Anterior cingulate cortex (tissue), 58 donors: ENCODE measurements at regions not wholly inside any gene's neighbourhood (a gene's known extent, or its start where the extent isn't known, plus 50 kb on each side); places are given as distances from the start of the nearest gene placed in this dataset.
A peak's percentile ranks its signal among the peaks of the same experiment; 100 is the strongest.
"Not testable (repeated sequence)": the region's sequence is repeated elsewhere in the genome, so short reads cannot be mapped to it uniquely, and the experiment has no call there.

Experiments used
- DNase-seq, 58 donors: peaks; one replicate each; lab custom pipeline; 2025; lab: John Stamatoyannopoulos, UW

DNA sequence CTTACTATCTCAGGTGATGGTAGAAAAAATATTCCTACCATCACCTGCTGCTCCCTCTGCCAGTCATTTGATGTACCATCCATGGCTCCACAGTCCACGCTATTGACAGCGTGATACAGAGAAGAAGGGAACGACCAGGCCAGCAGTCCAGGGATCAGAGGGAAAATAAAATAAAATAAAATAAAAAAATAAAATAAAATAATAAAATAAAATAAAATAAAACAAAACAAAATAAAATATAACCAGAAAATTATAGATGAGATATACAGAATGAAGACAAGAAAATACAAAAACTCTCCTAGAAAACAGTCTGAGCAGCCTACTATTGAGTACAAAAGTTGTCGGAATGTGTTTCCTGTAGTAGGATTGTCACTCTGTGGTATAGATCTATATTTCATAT is 619.4 kb upstream of the TMPRSS15 start:
- no peak for DNase-seq

DNA sequence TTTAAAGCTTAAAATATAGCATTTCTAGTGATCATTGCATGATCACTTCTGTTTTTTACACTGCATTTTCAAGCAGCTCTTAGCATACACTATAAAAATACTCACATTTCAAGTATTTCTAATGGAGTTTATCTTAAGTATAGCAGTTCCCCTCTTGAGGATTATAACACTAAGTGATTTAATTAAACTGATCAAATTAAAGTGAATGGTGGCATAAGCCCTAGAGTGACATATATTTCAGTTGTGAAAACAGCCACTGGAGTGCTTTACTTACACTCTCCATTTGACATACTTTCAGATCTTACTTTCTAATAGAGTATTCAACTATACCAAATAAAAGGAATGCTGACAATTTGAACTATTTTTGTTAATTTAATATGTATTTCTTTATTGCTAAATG is 623.3 kb upstream of the TMPRSS15 start:
- no peak for DNase-seq

DNA sequence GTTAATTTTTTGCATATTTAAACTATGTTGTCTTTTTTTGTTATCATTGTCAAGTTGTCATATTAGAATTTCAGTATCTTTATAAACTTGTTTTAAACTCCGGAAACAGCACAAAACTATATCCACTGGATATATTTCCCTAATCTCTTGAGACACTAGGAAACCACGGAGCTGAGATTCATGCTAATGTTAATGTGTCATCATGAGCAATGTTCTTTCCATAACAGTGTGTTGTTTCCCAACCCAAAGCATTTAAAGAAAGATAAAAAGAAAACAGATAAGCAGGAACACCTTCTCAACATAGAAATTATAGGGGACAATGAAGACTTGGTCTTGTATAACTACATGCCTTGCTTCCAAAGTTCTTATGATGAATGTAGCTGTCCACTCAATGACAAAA is 626.2 kb upstream of the TMPRSS15 start:
- no peak for DNase-seq

DNA sequence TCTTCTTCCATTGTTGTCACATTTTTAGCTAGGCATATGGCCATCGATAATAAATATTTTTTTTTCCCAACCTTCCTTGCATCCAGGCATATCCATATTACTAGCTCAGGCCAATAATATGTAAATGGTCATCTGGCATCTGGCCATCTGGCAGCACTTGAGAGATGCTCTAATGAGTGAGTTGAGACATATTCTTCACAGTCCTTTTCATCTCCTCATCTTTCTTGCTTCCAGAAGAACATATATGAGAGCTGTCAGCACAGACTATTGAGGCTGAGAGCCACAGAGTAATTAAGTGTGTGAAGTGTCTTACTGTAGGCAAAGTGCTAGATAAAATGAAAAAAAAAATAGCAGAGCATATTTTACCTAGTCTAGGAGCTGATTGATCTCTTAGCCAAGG is 628.4 kb upstream of the TMPRSS15 start:
- DNase-seq = no peak

DNA sequence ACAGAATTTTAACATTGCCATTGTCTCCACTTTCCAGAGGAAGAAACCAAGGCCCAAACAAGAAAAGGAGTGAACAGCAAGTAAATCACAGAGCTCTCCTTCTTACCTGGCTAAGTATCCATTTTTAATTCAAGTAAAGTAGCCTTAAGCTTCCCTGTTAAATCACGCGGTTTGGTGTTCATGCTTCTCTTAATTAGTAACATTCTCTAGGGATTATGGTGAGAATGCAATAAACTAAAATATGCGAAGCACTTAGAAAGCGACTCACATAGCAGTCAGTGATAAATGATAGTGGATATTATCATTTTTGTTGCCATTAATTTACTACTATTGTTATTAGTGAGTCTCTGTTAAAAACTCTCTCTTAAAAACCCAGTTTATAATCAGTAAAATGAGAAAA is 630.5 kb upstream of the TMPRSS15 start:
- no peak for DNase-seq

DNA sequence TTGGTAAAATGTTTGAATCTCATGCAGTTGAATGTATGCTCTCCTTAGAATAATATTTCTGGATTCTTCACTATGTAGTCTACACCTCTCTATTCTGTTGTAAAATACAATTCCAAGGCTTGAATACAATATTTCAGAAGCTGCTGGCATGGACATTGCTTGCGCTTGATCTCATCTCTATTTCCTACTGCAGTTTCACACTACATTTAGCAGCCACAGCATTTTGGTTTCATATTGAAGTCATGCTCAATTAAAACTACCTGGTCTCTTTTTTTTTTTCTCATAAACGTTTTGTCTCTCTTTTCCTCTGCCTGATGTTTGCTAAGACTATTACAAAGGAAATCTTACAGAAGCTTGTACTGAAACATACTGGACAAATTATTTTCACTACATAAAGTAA is 631.0 kb upstream of the TMPRSS15 start:
- DNase-seq = no peak

DNA sequence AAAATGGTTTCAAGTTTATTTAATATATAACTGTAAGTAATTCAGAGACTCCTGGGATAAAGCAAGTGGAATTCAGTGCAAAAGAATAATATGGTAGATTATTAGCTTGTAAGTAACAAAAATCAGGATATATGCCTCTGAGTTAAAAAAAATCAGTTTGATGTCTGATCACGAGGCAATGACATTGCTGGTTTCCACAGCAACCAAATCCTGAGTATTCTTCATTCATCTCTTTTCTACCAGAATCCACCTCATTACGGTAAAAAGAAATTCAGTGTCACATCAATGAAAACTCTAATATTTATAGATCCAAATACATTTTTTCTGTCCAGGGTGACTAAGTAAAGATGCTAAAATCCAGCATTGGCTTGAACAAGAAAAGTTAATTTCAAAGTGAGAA is 642.3 kb upstream of the TMPRSS15 start:
- no peak for DNase-seq

DNA sequence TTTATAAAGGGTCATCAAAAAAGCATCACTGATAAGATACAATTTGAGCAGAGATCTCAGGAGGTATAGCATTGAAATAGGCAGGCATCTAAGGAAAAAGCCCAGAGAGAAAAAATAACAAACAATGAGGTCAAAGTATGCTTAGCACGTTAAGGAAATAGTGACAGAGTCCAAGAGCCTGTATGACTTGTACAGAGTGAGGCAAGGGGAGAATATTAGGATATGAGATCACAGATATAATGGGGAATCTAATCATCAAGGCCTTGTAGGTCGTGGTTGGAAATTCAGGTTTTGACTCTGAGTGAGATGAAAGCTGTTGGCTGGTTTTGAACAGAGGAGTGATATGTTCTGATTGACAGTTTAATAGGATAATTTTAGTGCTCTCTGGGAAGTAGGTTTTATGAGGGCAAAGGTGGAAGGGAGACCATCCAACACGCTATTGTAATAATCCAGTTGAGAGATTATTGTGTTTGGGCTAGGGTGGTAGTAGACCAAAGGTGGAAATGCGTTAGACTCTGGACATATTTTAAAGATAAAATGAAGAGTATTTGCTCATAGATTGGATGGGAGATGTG is 644.6 kb upstream of the TMPRSS15 start:
- no peak for DNase-seq

DNA sequence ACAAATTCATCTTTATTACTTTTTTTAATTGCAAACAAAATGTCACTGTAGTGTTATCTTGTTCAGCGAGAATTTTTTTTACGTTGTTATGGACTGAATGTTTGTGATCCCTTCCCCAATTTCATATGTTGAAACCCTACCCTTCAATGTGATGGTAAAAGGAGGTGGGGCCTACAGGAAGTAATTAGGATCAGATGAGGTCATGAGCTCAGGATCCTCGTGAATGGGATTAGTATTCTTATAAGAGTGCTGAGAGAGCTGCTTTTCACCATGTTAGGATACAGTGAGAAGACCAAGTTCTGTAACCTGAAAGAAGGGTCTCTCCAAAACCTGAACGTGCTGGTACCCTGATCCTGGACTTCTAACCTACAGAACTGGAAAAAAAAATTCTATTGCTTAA is 646.0 kb upstream of the TMPRSS15 start:
- DNase-seq = no peak

DNA sequence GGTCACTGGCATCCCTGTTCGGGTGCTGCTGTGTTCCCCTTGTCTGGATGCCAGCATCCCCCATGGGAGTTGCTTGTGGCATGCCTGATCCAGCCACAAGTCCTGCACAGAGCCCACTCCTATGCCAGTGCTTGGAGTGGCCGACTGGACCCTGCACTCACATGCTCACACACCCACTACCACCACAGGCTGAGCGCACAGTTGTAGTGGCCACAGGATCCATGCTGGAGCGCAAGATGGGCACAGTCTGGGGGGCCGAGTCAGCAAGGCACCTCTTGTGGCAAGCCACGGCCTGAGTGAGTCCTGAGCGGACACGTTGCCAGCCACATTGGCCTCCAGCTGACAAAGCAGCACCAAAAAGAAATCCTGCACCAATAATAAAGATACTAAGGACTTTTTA is 661.6 kb upstream of the TMPRSS15 start:
- DNase-seq = no peak

DNA sequence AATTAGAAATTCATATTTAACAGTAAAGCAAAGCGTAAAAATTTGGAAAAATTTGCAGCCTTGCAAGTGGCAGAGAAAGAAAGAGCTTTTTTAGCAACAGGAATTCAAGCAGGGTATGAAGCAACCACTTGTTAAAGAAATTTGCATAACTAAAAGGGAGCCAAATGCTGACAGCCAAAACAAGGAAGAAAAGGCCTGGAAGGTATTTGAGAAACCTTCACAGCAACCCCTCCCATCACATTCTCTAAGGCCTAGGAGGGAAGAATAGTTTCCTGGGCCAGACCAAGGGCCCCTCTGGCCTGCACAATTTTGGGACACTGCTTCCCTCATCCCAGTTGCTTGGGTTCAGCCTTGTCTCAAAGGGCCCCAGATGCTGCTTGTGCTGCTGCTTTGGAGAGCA is 672.4 kb upstream of the TMPRSS15 start:
- DNase-seq = no peak

DNA sequence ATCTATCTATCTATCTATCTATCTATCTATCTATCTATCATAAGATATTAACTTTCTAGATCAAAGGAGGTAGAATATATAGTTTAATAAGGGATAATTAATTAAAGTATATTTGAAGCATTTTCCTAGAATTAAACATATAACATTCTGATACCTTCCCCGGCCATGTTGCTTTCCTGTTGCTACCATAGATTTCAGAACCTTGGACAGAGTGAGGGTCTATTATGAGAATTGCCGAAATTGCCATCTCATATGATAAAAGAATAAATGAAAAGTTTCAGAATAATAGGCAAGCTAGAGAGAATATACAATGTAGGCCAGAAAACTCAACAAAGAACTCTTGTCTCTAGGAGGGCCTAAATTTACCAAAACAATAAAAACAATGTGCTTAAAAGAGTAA is 706.1 kb upstream of the TMPRSS15 start:
- no peak for DNase-seq

DNA sequence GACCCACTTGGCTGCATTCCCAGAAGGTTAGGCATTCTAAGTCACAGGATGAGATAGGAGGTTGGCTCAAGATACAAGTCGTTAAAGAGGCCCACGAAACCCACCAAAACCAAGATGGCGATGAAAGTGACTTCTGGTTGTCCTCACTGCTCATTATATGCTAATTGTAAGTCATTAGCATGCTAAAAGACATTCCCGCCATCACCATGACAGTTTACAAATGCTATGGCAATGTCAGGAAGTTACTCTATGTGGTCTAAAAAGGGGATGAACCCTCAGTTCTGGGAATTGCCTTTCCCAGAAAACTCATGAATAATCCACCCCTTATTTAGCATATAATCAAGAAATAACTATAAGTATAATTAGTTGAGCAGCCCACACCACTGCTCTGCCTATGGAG is 715.7 kb upstream of the TMPRSS15 start:
- DNase-seq = not testable (repeated sequence)

DNA sequence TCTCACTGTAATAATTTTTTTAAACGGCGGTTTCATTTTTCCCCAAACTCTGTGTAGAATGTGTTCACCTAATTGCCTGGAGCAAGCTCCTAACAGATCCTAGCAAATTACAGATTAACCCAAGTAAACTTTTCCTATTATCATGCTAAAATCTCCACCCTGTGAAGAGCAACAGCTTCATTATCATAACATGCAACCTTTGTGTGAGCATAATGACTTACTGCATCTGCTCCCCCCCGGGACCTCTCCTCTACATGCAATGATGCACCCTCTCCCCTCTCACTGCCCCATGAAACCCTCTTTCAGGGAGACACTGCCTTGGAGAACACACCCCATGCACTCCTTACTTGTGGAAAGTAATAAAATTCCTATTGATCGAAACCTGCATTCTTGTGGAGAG is 717.0 kb upstream of the TMPRSS15 start:
- DNase-seq = no peak

DNA sequence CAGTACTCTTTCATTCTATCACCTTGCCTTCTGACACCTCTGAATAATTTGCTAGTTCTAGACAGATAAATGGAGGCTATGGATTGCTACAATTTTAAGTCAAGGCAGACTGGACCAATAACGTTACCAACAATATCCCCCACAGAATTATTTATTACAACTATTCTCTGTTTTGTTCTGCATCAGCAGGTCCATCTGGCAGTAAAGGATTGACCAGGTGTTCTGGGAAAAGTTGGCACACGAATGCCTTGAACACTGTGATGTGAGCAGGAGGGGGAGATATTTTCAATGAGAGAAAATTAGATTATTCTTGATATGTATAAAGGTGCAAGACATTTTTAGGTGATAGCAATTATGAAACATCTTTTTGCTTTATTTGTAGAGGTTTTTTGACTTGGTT is 718.8 kb upstream of the TMPRSS15 start:
- DNase-seq = no peak

DNA sequence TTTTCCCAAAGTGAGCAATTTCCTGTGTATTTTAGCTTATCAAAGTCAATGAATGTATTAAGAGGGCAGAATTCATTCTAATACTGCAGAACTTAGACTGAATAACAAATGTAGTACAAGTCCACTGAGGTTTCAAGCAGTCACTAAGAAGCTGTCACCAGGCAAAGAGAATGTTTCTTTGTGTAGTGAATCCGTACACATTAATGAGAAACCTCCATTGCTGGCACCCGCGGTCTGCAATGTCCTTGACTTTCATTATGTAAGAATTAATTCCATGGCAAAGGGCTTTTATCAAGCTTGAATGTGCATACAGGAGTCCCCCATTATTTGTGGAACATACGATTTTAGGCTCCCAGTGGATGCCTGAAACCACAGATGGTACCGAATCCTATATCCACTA is 719.5 kb upstream of the TMPRSS15 start:
- DNase-seq = peak in 1 of 58 donors; percentile 2

DNA sequence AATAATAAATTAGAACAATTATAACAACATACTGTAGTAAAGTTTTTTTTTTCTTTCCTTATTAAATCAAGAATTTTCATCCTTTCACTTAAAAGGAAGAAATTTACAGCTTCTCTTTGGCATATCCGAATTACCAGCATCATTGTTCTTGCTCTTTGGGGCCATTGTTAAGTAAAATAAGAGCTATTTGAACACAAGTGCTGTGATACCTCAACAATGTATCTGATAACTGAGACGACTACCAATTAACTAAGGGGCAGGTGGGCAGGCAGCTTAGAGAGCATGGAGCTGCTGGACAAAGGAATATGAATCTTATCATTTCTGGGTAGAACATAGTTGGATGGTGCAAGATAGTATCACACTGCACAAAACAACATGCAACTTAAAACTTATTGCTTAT is 719.9 kb upstream of the TMPRSS15 start:
- DNase-seq = no peak

DNA sequence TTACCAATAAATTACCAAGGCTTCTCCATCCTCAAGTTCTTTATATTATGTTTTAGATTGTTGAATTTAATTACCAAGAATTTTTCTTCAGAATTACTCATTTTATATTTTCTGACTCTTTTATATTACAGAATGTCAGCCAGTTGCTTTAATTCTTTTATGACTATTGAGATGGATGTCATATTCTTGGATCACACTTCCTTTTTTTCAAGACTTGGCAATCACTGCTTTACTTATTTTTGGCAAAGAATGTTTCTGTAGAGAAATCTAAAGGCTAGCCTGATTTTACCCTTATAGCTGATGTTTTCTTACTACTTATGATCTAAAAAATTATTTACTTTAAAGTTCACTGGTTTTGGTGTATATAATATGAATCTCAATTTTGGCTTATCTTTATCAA is 721.1 kb upstream of the TMPRSS15 start:
- no peak for DNase-seq

DNA sequence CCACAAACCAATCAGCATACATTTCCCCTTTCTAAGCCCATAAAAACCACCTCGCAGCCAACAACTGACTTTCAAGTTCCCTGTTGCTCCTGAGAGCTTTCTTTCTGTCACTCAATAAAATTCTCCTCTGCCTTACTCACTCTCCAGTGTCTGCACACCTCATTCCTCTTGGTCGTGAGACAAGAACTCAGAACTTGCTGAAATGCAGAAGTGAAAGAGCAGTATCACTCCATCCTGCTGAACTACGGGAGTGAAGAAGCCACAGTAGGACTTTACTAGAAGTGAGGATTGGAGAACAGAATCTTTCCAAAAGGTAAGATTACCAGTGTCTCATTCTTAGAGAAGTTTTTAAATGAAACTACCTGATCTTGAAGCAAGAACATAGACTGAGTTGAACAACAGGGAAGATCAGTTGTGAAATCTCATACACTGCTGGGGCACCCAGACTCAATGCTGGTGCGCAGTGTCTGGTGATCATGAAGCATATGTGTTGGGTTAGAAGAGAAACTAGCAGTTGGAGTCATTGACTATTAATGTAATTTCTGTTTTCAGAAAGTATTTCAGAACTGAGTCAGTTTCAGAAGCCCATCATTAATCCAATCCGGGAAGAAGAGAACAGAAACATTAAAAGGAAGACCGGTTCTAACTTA is 726.9 kb upstream of the TMPRSS15 start:
- no peak for DNase-seq

DNA sequence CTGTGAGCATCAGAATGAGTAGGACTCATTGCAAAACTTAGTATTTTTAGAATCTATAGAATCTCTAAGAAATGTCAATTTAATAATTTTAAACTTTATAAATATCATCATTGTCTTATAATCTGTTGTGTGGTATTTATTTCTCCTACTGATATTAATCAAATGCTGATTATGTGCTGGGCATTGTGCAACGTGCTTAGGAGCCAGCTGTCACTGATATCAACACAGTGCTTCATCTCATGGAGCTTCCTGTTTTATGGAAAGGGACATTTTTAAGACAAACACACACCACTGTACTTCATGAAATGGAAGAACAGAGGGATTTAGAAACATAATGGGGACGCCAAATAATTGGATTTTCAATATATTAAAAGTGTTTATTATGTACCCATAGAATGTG is 737.9 kb upstream of the TMPRSS15 start:
- DNase-seq = no peak

DNA sequence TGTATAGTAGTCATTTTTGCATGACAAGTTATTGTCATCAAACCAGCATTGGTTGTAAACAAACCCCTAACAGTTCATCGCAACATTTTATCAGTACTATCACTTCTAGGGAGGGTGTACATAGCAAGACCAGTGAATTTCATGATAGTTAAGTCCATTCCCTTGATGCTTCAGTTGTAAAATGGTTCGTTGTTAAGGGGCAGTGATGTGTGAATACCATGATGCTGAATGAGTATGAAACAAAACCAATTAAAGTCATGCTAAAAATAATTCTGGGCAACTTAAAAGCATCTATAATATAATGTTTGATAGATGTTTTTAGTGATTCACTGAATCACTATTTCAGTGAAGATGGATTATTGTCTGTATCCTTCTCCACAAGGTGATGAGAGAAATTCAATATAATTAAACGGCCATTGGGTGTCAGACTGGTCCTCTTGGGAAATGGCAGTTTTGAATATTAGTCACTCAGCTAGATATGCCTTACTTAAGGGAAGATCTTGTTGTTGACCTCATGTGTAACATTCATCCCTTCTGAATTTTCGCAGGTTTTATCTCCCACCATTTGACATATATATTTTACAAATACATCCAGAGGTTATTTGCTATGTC is 742.2 kb upstream of the TMPRSS15 start:
- DNase-seq = no peak

DNA sequence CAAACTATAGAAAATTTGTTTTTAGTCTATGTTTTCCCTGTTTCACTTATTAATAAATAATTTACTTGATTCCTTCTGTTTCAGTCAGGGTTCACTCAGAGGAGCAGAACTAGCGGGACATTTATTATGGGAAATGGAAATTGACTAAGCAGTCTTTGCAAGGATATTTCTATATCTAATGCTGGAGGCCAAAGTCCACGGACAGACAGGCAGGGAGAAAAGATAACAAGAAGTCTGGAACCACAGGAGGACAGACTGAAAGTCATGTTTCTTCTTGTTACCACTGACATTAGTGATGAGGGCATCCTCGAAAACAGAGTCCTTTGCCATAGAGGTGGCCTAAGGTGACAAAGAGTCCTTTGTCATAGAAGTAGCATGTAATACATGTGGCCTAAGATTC is 744.5 kb upstream of the TMPRSS15 start:
- DNase-seq = no peak

DNA sequence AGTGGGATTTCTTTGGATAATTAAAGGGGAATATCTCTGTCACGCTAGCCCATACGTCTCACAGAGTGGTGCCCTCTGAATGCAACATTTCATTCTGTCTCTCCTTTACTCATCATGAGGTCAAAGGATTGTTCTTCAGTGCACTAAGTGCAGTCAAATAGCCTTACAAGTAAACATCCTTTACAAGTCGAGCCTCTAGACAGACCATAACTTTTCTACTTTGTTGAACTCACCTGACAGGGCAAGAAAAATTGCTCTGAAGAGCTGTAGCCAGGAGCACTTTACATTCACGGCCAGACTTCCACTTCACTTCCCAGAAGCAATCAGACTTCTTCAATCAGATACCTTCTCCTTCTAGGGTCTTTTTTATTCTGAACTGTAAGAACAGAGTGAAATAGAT is 768.0 kb upstream of the TMPRSS15 start:
- no peak for DNase-seq
